Fibroblast of skin of right quadriceps (primary cell): ENCODE measurements at regions not wholly inside any gene's neighbourhood (a gene's known extent, or its start where the extent isn't known, plus 50 kb on each side); places are given as distances from the start of the nearest gene placed in this dataset.

ENCODE experiments used
- DNase-seq: peaks from one replicate; pipeline ENCODE4 v3.0.0-alpha.2; 2013

DNA sequence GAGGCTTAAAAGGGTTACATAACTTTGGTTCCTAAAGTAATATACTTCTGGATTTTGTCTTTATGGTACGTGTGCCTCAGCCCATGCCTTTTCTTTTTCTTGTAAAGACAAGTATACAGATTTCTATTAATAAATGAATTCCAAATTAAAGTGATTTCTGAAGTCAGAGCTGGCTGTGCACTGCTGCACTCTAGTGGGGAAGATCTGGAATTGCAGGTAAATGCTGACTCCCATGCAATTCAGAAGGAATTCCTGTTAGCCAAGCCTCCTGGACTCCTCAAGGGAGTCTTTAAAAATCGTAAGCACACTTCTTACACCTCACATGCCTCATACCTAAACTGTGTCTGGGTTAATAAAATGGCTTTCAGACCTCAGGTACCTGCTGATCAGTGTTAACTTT is 118.4 kb upstream of the SLC7A1 start:
- peak; percentile 18 for DNase-seq

DNA sequence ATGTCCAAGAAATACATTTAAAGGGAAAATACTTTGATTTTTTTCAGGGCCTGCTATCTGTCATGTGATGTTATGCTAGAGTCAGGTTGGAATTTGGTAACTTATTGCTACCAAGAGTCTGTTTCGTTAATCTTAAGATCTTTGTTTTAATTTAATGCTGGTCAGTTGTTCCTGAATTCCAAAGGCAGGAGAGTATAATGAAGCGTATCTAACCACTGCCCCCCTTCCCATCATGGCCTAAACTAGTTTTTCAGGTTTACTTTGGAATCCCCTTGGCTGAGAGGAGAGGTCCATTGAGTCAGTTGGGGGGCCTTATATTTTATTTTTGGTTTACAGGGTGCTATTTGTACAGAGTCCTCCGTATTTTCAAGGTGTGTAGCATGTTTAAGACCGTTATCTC is 116.3 kb upstream of the SLC7A1 start:
- no peak for DNase-seq

DNA sequence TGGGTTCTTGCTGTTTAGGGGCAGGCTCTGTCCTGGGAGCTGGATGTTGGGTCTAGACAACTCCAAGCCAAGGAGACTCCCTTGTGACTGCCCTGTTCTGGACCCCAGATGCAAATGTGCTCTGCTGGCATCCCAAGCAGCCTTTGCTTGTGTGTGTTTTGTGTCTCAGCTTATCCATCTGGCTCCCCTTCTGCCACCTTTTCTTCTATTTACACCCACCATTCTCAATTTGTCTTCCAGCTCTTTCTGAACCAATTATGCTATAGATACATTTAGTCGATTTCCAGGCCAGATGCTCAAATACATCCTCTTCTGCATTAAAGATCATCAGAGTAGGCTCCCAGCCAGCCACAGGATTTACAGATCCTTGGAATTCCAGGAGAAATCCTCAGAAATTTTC is 115.0 kb upstream of the SLC7A1 start:
- DNase-seq: no peak

DNA sequence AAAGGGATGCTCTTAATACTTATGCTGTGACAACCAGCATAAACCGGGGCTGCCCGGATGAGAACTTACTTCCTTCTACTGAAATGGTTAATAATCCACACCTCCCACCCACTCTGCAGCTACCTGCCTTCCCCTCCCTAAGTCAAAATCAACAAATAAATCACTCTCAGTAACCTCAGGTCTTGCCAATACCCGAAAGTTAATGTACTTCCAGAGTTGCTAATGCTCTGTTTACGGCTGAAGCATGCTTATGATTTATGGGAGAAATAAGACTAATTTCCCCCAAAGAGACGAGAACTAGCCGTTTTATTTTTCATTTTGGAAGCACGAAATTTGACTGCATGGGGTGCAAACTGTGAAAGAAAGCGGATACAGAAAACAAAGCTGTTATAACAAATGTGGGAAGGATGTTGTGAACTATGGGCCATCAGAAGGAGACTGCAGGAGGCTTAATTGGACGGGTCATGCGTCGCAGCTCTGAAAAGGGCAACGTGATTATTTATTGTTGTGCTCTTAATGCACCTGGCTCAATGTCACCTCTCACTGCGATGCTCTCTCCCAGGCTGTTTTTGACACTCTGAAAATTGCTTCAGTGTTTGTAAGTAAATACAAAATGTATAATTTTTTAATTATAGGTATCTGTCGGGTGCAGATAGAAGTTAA is 114.0 kb upstream of the SLC7A1 start:
- DNase-seq: no peak

DNA sequence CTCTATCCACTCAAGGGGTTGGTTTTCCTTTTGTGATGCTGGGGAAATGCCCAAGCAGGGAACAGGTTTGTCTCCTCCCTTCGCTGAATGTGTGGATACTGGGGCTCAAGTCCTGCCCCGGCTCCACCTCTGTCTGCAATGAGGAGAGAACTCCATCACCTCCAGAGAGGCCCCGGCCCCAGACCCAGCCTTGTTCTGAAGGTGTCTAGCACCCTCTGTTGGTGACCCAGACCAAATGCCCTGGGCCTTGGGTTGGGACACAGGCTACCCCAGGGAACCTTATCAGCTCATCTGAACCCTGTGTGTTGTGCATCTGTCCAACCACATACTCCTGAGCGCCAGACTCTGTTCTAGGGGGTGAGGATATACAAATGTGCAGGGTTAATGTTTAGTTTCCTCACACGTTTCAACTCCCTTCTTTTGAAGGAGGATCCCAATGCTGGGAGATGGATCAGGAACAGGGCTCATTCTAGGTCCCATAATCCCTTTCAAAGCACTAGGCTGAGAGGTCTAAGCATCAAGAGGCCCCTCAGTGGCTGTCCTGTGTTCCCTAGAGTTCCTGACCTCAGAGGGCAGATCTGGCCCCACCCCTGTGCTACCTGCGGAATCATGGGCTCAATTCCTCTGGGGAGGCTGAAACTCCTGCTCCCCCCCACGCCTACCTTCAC is 112.5 kb upstream of the SLC7A1 start:
- DNase-seq: peak; percentile 51

DNA sequence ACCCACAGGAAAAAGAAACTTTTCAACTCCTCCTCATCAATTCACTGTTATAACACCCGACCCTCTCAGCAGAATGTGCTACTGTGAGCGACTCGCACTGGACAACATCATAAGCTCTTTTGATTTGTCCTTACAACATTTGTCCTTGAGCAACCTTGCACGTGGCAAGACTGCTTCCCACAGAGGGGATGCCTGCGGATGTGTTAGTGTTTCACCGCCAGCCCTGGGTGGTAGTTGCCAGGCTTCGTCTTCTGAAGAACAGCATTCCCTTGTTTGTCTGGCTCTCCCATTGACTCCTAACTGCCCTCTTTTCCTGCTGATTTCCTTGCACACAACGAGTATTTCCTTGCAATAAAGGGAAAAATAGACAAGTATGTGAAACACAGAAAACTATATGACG is 111.4 kb upstream of the SLC7A1 start:
- DNase-seq: no peak

DNA sequence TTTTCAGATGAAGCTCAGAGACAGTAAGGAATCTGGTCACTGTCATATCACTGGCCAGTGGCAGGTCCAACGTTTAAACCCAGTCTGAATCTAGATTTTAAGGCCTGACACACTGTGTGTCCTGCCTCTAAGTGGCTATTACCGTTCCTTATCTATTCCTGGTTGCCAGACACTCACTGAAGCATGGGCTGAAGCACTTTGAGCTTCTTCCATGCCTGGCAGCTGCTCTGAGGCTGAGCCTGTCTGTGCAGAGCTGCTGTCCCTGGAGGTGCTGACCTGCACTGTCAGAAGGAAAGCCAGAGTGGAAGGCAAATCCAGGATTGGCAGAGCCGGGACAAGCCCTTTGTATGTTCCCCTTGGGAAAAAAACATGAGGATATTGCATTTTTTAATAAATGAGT is 109.2 kb upstream of the SLC7A1 start:
- DNase-seq: no peak

DNA sequence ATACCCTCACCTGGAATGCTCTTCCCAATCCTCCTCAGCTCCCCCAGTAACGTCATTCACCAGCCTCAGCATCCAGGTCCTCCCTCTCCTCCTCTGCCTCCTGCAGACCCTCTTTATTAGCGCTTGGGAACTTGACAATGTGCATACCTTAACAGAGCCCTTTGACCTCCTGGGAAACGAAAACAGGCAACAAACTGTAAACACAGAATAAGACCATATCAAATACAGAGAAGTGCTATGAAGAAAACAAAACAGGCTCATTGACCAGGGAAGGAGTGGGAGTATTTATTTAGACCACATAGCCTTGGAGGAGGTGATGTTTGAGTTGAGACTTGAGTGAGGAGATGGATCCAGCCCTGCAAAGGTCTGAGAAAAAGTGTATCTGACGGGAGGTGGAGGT is 107.9 kb upstream of the SLC7A1 start:
- DNase-seq: no peak

DNA sequence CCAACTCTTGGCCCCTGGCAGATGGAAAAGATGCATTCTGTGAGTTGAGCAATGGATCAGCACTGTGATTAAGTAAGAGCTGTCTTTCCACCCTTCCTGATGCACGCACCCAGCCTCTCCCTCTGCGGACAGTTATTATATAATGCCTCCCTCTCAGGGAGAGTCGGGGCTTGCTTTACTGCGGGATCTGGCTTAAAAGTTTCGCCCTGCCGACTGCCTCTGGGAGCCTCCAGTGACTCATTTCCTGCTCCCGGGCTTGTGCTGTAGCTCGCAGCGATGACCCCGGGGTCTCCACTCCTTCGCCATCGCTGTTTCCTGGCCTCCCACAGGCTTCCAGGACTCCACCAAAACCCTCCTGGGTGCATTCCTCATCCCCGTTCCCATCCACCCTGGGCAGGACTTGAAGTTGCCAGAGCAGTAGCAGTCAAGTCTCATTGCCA is 107.4 kb upstream of the SLC7A1 start:
- peak; percentile 92 for DNase-seq

DNA sequence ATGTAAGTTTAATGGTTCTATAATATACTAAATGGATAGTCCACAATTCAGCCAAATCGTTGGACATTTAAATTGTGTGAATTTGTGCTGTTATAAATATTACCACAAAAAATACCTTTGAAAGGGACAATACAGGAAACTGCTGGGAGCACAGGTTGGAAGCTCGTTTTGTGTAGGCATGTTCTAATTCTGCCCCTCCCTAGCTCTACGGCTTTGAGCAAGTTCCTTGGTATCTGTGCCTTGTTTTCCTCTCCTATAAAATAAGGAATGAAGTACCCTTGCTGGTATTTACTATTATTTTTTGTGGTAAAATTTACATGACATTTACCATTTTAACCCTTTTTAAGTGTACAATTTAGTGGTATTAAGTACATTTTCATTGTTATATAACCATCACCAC is 102.6 kb upstream of the SLC7A1 start:
- no peak for DNase-seq

DNA sequence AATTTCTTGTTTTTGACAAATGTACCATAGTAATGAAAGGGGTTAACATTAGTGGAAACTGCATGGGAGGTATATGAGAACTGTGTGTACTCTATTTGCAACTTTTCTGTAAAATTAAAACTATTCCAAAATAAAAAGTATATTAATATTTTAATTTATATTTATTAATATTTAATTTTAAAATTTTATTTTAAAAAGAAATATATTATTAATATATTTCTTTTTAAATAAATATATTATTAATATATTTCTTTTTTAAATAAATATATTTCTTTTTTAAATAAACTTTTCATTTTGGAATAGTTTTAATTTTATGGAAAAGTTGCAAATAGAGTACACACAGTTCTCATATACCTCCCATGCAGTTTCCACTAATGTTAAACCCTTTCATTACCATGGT is 101.1 kb upstream of the SLC7A1 start:
- DNase-seq: no peak

DNA sequence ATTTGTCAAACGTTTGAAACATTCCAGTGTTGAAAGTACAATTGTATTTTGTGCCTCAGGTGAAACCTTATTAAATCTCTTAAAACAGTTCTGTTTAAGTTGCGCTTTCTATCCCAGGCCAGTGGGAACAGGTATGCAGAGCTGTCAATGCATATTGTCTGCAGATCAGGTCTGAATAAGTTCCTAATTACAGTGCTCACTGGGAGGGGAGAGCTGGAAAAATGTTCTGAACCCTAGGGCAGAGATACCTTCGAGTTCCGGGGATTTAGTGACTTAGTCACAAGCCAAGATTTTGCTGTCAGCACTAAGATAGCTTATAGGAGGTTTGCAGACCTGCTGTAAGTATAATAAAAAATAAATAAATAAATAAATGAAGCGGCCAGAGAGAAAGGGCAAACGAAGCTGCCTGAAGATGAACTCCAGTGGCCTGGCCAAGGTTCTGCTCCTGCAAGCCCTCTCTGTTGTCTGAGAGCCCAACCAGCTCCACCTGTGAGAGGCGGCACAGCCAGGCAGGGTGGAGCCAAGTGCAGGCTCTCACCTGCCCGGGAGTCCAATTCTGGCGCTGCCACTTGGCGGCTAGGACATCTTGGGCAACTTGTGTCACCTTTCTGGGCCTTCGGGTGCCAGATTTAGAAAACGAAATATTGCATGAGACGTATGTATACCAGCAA is 97.9 kb upstream of the SLC7A1 start:
- no peak for DNase-seq

DNA sequence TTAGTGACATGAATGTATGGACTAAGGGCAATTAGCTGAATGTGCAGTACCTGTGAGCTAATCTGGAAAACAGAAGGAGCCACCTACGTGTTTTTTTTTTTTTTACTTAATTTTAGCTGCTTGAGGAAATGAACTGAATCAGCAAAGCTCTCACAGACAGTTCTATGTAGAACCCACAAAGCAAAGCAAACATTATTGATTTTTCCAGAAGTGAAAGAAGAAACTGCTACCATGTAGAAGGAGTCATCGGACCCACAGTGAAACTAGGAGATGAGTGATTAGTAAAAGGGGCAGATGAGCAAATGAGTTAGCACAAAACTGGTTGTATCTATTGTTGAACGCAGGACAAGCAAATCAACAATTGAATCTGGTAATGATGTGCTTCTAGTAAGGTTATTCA is 94.1 kb upstream of the SLC7A1 start:
- DNase-seq: no peak

DNA sequence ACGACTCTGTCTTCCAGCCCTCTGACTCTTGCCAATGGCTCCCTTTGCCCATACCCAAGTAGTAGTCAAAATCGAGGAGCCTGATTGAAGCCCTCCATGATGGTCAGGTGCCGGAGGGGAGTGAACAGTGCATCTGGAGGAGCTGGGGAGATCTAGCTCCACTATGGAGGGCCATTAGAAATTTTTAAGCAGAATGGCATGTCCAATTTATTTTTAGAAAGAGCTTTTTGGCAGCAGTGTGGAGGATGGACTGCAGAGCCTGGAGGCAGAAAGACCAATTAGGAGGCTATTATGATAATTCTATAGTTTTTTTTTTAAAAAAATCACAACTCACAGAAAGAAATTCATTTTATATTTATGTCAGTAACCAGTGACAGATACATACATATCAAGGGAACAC is 92.7 kb upstream of the SLC7A1 start:
- no peak for DNase-seq

DNA sequence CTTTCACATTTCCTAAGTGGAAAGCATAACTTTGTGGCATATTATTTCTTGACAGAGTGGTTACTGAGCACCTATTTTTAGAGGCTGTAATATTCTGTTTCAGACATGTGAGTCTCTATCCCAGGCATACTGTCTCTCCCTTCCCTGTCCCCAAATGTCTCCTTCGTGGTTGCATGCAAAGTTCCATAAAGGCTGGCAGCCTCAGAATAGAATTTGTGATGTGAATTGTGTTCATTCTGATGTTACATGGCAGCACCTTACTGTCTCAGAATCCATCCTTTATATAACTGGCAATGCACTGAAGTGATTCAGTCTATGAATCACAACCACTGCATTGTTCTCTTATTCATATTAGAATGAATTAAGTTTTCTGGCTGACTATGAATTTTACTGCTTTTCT is 89.0 kb upstream of the SLC7A1 start:
- peak; percentile 32 for DNase-seq

DNA sequence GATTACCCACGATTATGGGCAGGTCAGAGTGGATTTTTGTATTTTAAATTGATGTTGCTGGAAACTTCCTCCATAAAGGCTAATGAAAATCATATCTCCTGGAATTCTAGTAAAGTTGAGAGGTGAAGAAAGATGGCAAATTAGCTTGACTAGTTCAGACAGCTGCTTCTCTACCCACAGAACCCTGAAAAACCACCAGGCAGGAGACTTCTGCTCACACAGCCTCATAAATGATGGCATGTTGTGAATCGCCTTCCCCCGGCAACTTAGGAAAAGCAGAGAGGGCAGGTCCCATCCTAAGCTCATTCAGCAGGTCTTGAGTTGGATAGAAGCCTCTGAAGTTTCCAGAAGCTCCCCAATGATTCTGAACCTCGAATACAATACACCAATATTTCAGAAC is 87.6 kb upstream of the SLC7A1 start:
- no peak for DNase-seq

DNA sequence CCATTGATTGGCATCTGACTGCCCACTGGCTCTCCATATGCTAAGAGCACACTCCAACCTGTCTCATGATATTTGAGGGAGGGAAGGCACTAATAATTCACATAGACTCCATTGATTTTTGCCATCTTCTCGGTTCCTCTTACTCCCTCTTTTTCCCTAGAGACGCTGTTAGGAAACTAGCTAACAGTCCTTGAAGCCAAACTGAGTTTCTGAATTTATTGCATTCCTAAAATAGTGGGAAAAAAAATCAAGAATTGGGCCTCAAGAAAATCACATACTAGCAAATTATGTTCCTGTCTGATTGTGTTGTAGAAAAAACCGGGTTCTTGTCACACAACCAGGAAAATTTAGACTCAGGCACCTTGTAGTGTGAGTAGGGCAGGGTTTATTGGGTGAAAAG is 86.4 kb upstream of the SLC7A1 start:
- DNase-seq: no peak

DNA sequence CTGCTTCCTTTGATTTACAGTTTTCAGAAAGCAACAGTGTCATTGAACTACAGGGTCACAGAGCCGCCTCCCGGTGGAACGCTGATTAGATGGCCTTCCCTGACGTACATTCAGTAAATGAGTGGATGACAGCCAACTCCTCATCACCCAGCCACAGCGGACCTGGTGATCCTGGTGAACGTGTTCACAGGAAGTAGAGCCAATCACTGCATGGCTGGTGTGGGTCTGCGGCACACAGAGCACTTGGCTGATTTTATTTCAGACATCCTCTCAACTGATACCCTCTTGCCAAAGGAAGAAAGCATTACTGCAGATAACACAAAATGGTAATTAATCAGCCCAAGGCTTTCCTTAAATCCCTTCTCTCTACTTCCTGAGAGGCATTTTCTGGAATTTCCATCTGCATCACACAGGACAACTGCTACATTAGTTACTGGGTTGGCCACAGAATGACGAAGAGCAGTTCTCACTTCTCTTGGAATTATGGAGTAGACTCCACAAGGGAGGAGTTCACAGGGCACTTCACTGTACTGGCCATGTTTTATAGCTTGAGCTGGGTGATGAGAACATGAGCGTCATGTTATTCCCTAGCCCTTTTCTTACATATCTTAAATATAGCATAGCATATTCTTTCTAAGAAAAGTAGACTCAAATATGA is 84.0 kb upstream of the SLC7A1 start:
- DNase-seq: no peak

DNA sequence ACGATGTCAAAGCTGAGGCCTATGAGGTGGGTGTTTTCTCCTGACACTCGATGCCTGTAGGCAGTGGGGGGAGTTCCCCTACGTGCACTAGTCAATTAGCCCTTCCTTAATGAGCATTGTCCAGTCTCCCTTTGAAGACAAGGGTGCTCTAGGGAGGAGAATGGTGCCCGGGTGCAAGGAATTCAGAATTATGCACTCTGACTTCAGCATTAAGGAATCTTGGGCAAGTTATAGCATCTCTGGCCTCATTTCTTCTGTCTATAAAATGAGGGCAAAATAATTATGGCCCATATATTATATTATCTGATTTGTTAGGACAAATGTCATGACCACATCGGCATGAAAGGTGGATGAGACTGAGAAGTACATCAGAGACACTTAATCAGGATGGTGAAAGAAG is 82.1 kb upstream of the SLC7A1 start:
- no peak for DNase-seq

DNA sequence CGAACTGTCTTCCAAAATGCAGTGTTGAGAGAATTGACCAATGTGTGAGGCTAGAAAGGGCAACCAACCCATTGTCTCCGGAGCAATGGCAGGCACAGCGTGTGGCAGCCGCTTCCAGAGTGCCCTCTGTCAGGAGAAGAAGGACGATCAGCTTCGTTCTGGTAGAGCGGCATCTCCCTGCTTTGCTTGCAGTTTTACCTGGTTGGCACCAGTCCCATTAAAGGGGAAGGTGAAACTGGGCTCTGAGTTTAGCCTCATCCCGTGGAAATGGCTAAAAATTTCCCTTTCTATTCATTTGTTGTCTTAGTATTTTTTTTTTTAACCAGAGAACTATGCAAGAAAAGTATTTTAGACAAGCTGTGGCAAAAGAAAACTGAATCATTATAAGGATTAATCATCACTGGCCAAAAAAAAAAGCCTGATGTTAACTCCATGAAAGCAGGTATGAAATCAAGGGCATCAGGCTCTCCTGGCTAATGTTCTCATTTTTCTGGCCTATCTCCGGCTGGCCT is 81.5 kb upstream of the SLC7A1 start:
- peak; percentile 46 for DNase-seq

DNA sequence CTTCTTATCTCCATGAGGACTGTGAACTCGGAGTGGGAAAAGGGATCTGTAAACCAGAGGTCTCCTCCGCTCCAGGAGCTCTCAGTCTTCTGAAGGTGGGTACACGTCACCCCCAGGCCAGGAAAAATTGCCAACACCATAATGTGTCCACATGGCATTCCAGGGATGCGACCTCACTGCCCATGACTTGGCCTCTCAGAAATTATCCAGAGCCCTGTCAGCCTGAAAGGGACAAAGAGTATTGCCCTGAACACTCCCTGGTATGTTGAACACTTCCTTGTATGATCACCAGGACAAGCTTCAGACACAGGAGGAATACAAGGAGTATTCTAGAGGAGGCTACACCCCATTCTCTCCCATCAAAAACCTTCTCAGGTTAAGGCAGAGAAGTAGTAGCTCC is 81.0 kb upstream of the SLC7A1 start:
- peak; percentile 61 for DNase-seq

DNA sequence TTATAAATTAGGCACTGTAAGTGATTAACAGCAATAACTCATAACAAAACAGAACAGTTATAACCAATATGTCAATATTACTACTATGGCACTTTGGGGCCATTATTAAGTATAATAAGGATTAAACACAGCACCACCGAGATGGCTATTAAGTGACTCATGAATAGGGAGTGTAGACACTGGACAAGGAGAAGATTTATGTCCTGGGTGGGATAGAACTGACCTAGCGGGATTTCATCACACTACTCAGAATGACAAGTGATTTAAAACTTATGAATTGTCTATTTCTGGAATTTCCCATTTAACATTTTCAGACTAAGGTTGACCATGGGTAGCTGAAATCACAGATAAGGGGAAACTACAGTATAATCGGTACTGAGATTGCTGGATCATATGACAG is 79.0 kb upstream of the SLC7A1 start:
- DNase-seq: peak; percentile 63

DNA sequence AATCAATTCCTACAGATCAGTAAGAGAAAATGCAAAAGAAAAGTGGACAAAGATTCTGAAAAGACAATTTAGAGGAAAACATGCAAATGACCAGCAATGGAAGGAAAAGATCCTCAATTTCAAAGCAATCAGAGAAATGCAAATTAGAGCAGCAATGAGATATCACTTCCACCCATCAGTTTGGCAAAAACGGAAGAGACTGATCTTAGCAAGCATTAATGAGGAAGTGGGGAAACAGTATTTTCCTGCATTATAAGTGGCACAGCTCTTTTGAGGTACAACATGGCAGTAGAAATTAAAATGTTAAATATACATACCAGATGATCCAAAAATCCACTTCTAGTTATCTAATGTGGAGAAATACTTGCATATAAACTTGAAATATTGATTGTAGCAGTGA is 69.1 kb upstream of the SLC7A1 start:
- DNase-seq: no peak
